Keratinocyte (primary cell): ENCODE measurements at regions not wholly inside any gene's neighbourhood (a gene's known extent, or its start where the extent isn't known, plus 50 kb on each side); places are given as distances from the start of the nearest gene placed in this dataset.

Source experiments
- DNase-seq: peaks from one replicate; pipeline ENCODE4 v3.0.0-alpha.2; 2011; ENCODE audit warnings: low read depth, missing footprints, low spot score
- FAIRE-seq: peaks from 2 replicates; lab custom pipeline; 2011; peaks lifted over from hg19 to GRCh38; lab: Jason Lieb, UNC
- H2AFZ ChIP-seq: 2 replicates; pipeline ENCODE4 v1.6.0; 2012; ENCODE audit warnings: low read length, control low read depth, inconsistent platforms; ENCODE audit not compliant: control insufficient read depth
- H3K27ac ChIP-seq: 2 replicates; pipeline ENCODE4 v1.5.1; 2011; ENCODE audit warnings: low read length; ENCODE audit not compliant: control insufficient read depth, insufficient read depth
- H3K27me3 ChIP-seq: 3 replicates; pipeline ENCODE4 v1.6.0; 2011; ENCODE audit warnings: low read length; ENCODE audit not compliant: control insufficient read depth, insufficient read depth; ENCODE audit errors: extremely low read depth
- H3K36me3 ChIP-seq, 2 experiments: 2 replicates in 1 of 2; 3 replicates in 1 of 2; pipeline ENCODE4 v1.5.1; 2011; ENCODE audit warnings: low read length in 2 of 2, mild to moderate bottlenecking in 1 of 2; ENCODE audit not compliant: control insufficient read depth in 2 of 2, insufficient read depth in 2 of 2; ENCODE audit errors: extremely low read depth in 1 of 2
- H3K4me1 ChIP-seq: 3 replicates; pipeline ENCODE4 v1.5.1; 2011; ENCODE audit warnings: low read length; ENCODE audit not compliant: control insufficient read depth, insufficient read depth; ENCODE audit errors: extremely low read depth
- H3K4me2 ChIP-seq: 3 replicates; pipeline ENCODE4 v1.6.0; 2011; ENCODE audit warnings: low read depth, low read length; ENCODE audit not compliant: control insufficient read depth, insufficient read depth; ENCODE audit errors: extremely low read depth
- H3K4me3 ChIP-seq, 3 experiments: fragments of 200-600 bp in 1 of 3; sonication (generic) in 1 of 3; 2 replicates in 2 of 3; 3 replicates in 1 of 3; pipeline ENCODE4 v1.5.1; 2011 to 2016; ENCODE audit warnings: low read length in 3 of 3, mild to moderate bottlenecking in 3 of 3, control low read depth in 2 of 3, inconsistent platforms in 1 of 3, low read depth in 1 of 3, mixed read lengths in 1 of 3, mixed run types in 1 of 3, moderate library complexity in 1 of 3; ENCODE audit not compliant: control insufficient read depth in 2 of 3, insufficient read depth in 2 of 3; ENCODE audit errors: extremely low read depth in 1 of 3
- H3K79me2 ChIP-seq: 2 replicates; pipeline ENCODE4 v1.6.0; 2012; ENCODE audit warnings: low read length; ENCODE audit not compliant: control insufficient read depth, insufficient read depth
- H3K9ac ChIP-seq: 3 replicates; pipeline ENCODE4 v1.6.0; 2011; ENCODE audit warnings: low read length; ENCODE audit not compliant: control insufficient read depth, insufficient read depth; ENCODE audit errors: extremely low read depth
- H3K9me1 ChIP-seq: 3 replicates; pipeline ENCODE4 v1.6.0; 2011; ENCODE audit warnings: low read length; ENCODE audit not compliant: control insufficient read depth, insufficient read depth; ENCODE audit errors: extremely low read depth
- H3K9me3 ChIP-seq: 2 replicates; pipeline ENCODE4 v1.5.1; 2012; ENCODE audit warnings: low read depth, low read length; ENCODE audit not compliant: control insufficient read depth
- H4K20me1 ChIP-seq: 3 replicates; pipeline ENCODE4 v1.6.0; 2011; ENCODE audit warnings: low read length; ENCODE audit not compliant: control insufficient read depth, insufficient read depth; ENCODE audit errors: extremely low read depth
- CTCF ChIP-seq, 3 experiments: IDR thresholded peaks in 1 of 3; conservative IDR thresholded peaks in 1 of 3; optimal IDR thresholded peaks in 1 of 3; 2 replicates in 2 of 3; 3 replicates in 1 of 3; pipeline versions ENCODE3 to v1.5.1; 2011; ENCODE audit warnings: low read length in 3 of 3, mild to moderate bottlenecking in 3 of 3, moderate library complexity in 2 of 3, control low read depth in 1 of 3, inconsistent platforms in 1 of 3; ENCODE audit not compliant: insufficient read depth in 2 of 3; ENCODE audit errors: extremely low read depth in 1 of 3
- EZH2 ChIP-seq: IDR thresholded peaks from one replicate; pipeline ENCODE4 v1.6.1; 2012; ENCODE audit warnings: inconsistent platforms, mild to moderate bottlenecking, low read length, moderate library complexity
- dilution Hi-C: fragments of 300-500 bp; cut with MboI; formaldehyde crosslinking; loops from one replicate; pipeline ENCODE4 v1.7.0; 2020; ENCODE audit warnings: low sequenced_read_pairs; ENCODE audit not compliant: extremely low pct_ligation_motif_present

GRCh38 chr12:107415071-107415470 is 270.5 kb upstream of the PWP1 start:
- Histone ChIP-seq H2AFZ (no peak overlapping the region), H3K4me2 (no peak overlapping the region), H3K79me2 (no peaks in the 10 kb centered on the region), H3K9me3 (no peaks in the 10 kb centered on the region), H3K36me3 (no peaks in the 10 kb centered on the region), H3K27ac (no peak overlapping the region), H3K4me3 (no peak overlapping the region), H4K20me1 (no peaks in the 10 kb centered on the region), H3K9me1 (no peaks in the 10 kb centered on the region), H3K27me3 (no peaks in the 10 kb centered on the region), H3K4me1 (peaks cover 27% of the 10 kb centered on the region), H3K9ac (no peak overlapping the region)
- no peak for DNase-seq
- TF ChIP-seq EZH2 (no peak), CTCF (optimal IDR thresholded peaks at IDR 0.05 in 1 of 3, IDR thresholded peaks at IDR 0.05 in 1 of 3, conservative IDR thresholded peaks at IDR 0.05 in 1 of 3; ENCODE audit: extremely low read depth in 1 of 3, insufficient read depth in 2 of 3, low read length in 3 of 3) (no peak)
- FAIRE-seq = peak; percentile 20
- dilution Hi-C loops = no loop called here

GRCh38 chr12:107415834-107416233 is 269.8 kb upstream of the PWP1 start:
- Histone ChIP-seq H3K4me2 (no peak overlapping the region), H3K4me3 (no peak overlapping the region), H3K27me3 (no peaks in the 10 kb centered on the region), H3K9me1 (no peaks in the 10 kb centered on the region), H4K20me1 (no peaks in the 10 kb centered on the region), H3K9me3 (no peaks in the 10 kb centered on the region), H3K79me2 (no peaks in the 10 kb centered on the region), H3K9ac (no peak overlapping the region), H3K27ac (no peak overlapping the region), H3K4me1 (peaks cover 27% of the 10 kb centered on the region), H3K36me3 (no peaks in the 10 kb centered on the region), H2AFZ (no peak overlapping the region)
- TF ChIP-seq EZH2 (no peak), CTCF (optimal IDR thresholded peaks at IDR 0.05 in 1 of 3, IDR thresholded peaks at IDR 0.05 in 1 of 3, conservative IDR thresholded peaks at IDR 0.05 in 1 of 3; ENCODE audit: extremely low read depth in 1 of 3, insufficient read depth in 2 of 3, low read length in 3 of 3) (no peak)
- FAIRE-seq (peak; percentile 49), DNase-seq (no peak)
- dilution Hi-C loops = no loop called here
